SK-N-SH treated with all-trans-retinoic acid at 6 μM for 48 hours (cell line): ENCODE measurements at regions not wholly inside any gene's neighbourhood (a gene's known extent, or its start where the extent isn't known, plus 50 kb on each side); places are given as distances from the start of the nearest gene placed in this dataset.
A peak's percentile ranks its signal among the peaks of the same experiment; 100 is the strongest.

Experiments used
- ATAC-seq: fragments of 200-7000 bp; cut with Tn5 transposase; 3 replicates; pipeline ENCODE4 v1.9.1; 2020; ENCODE audit warnings: mild to moderate bottlenecking, moderate library complexity
- ARNTL ChIP-seq: fragments of 450-650 bp; formaldehyde crosslinking; IDR thresholded peaks from 2 replicates; pipeline ENCODE4 v1.5.0; 2020; ENCODE audit warnings: low read depth, mild to moderate bottlenecking, moderate library complexity, borderline replicate concordance
- BACH2 ChIP-seq: fragments of 250-450 bp; sonication (Bioruptor Pico); IDR thresholded peaks from 2 replicates; pipeline ENCODE4 v1.9.0; 2021; ENCODE audit warnings: mild to moderate bottlenecking, borderline replicate concordance
- CSDC2 ChIP-seq: fragments of 250-450 bp; sonication (Bioruptor Pico); IDR thresholded peaks from 2 replicates; pipeline ENCODE4 v1.5.0; 2020; ENCODE audit warnings: mild to moderate bottlenecking, moderate library complexity
- ESRRG ChIP-seq: fragments of 250-450 bp; sonication (Bioruptor Pico); IDR thresholded peaks from 2 replicates; pipeline ENCODE4 v1.6.1; 2021; ENCODE audit warnings: mild to moderate bottlenecking
- GLIS3 ChIP-seq: fragments of 250-450 bp; sonication (Bioruptor Pico); IDR thresholded peaks from 2 replicates; pipeline ENCODE4 v1.5.0; 2020; ENCODE audit warnings: mild to moderate bottlenecking, moderate library complexity
- ISL1 ChIP-seq: fragments of 250-450 bp; sonication (Bioruptor Pico); IDR thresholded peaks from 2 replicates; pipeline ENCODE4 v2.1.2; 2022; ENCODE audit warnings: mild to moderate bottlenecking, moderate library complexity
- OSR1 ChIP-seq: fragments of 250-450 bp; sonication (Bioruptor Pico); IDR thresholded peaks from 2 replicates; pipeline ENCODE4 v1.8.0; 2022; ENCODE audit warnings: moderate library complexity, mild to moderate bottlenecking, inconsistent platforms
- PPARA ChIP-seq: fragments of 250-450 bp; sonication (Bioruptor Pico); IDR thresholded peaks from 2 replicates; pipeline ENCODE4 v1.5.0; 2020; ENCODE audit warnings: mild to moderate bottlenecking, borderline replicate concordance
- RARB ChIP-seq: fragments of 250-450 bp; sonication (Bioruptor Pico); IDR thresholded peaks from 2 replicates; pipeline ENCODE4 v1.8.0; 2021; ENCODE audit warnings: mild to moderate bottlenecking, moderate library complexity
- SNAI2 ChIP-seq: fragments of 250-450 bp; sonication (Bioruptor Pico); IDR thresholded peaks from 2 replicates; pipeline ENCODE4 v1.5.0; 2020; ENCODE audit warnings: mild to moderate bottlenecking, moderate library complexity
- TCF4 ChIP-seq: fragments of 250-450 bp; sonication (Bioruptor Pico); IDR thresholded peaks from 2 replicates; pipeline ENCODE4 v1.8.0; 2021; ENCODE audit warnings: mild to moderate bottlenecking, moderate library complexity, borderline replicate concordance
- TOX ChIP-seq: fragments of 250-450 bp; sonication (Bioruptor Pico); IDR thresholded peaks from 2 replicates; pipeline ENCODE4 v1.8.0; 2021; ENCODE audit warnings: mild to moderate bottlenecking, moderate library complexity, borderline replicate concordance
- ZC3H10 ChIP-seq: fragments of 250-450 bp; sonication (Bioruptor Pico); IDR thresholded peaks from 2 replicates; pipeline ENCODE4 v1.5.1; 2021; ENCODE audit warnings: mild to moderate bottlenecking, moderate library complexity
- ZFP3 ChIP-seq: fragments of 250-450 bp; sonication (Bioruptor Pico); IDR thresholded peaks from 2 replicates; pipeline ENCODE4 v1.5.0; 2020; ENCODE audit warnings: mild to moderate bottlenecking, moderate library complexity
- ZFP30 ChIP-seq: fragments of 450-650 bp; formaldehyde crosslinking; IDR thresholded peaks from 2 replicates; pipeline ENCODE4 v1.5.0; 2022; ENCODE audit warnings: mild to moderate bottlenecking, moderate library complexity
- ZNF565 ChIP-seq: fragments of 450-650 bp; formaldehyde crosslinking; conservative IDR thresholded peaks from 2 replicates; pipeline ENCODE4 v1.5.0; 2020; ENCODE audit warnings: low read depth, mild to moderate bottlenecking, moderate library complexity
- ZNF70 ChIP-seq: fragments of 450-650 bp; formaldehyde crosslinking; IDR thresholded peaks from 2 replicates; pipeline ENCODE4 v1.5.0; 2020; ENCODE audit warnings: mild to moderate bottlenecking, moderate library complexity
- ZNF8 ChIP-seq: fragments of 450-650 bp; formaldehyde crosslinking; IDR thresholded peaks from 2 replicates; pipeline ENCODE4 v1.5.0; 2020; ENCODE audit warnings: mild to moderate bottlenecking, moderate library complexity
- TF ChIP-seq, protein P1 (sequence below): fragments of 250-450 bp; sonication (Bioruptor Pico); IDR thresholded peaks from 2 replicates; pipeline ENCODE4 v1.8.0; 2020; ENCODE audit warnings: mild to moderate bottlenecking, moderate library complexity, borderline replicate concordance
- TF ChIP-seq, protein P2 (sequence below): fragments of 250-450 bp; sonication (Bioruptor Pico); IDR thresholded peaks from 2 replicates; pipeline ENCODE4 v1.5.1; 2020; ENCODE audit warnings: low read depth, mild to moderate bottlenecking, moderate library complexity
- TF ChIP-seq, protein P3 (sequence below): fragments of 250-450 bp; sonication (Bioruptor Pico); IDR thresholded peaks from 2 replicates; pipeline ENCODE4 v1.5.1; 2021; ENCODE audit warnings: mild to moderate bottlenecking, moderate library complexity
- TF ChIP-seq, protein P4 (sequence below): fragments of 250-450 bp; sonication (Bioruptor Pico); IDR thresholded peaks from 2 replicates; pipeline ENCODE4 v1.5.0; 2020; ENCODE audit warnings: mild to moderate bottlenecking, moderate library complexity
- TF ChIP-seq, protein P5 (sequence below): fragments of 250-450 bp; sonication (Bioruptor Pico); IDR thresholded peaks from 2 replicates; pipeline ENCODE4 v1.8.0; 2021; ENCODE audit warnings: low read depth, mild to moderate bottlenecking, moderate library complexity, borderline replicate concordance

DNA sequence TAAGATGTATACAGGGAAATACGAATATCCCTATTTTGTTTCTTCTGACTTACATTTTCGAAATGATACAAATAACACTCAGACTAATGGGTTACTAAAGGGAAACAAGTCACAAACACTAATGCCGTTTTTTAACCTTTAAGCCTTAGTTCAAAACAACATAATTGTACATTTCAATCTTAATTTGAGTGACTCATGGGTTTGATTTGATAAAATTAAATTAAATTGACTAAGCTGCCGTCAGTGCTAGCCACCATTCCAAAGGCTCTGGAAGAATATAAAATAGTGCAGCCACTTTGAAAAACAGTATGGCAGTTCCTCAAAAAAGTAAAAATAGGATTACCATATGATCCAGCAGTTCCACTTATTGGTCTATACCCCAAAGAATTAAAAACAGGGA is 133.8 kb upstream of the NT5C1B start:
- ATAC-seq = peak; percentile 15; the same call in 1 of the 3 replicates
- TF ChIP-seq ZNF70 (CRISPR knock-in tag) = no peak
- no peak for TF ChIP-seq BACH2
- TF ChIP-seq, protein P1, sequence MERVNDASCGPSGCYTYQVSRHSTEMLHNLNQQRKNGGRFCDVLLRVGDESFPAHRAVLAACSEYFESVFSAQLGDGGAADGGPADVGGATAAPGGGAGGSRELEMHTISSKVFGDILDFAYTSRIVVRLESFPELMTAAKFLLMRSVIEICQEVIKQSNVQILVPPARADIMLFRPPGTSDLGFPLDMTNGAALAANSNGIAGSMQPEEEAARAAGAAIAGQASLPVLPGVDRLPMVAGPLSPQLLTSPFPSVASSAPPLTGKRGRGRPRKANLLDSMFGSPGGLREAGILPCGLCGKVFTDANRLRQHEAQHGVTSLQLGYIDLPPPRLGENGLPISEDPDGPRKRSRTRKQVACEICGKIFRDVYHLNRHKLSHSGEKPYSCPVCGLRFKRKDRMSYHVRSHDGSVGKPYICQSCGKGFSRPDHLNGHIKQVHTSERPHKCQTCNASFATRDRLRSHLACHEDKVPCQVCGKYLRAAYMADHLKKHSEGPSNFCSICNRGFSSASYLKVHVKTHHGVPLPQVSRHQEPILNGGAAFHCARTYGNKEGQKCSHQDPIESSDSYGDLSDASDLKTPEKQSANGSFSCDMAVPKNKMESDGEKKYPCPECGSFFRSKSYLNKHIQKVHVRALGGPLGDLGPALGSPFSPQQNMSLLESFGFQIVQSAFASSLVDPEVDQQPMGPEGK (CRISPR knock-in tag) = peak; percentile 50; the same call in 1 of the 2 replicates
- TF ChIP-seq ZFP30 (CRISPR knock-in tag) = no peak
- TF ChIP-seq RARB = no peak
- TF ChIP-seq, protein P2, sequence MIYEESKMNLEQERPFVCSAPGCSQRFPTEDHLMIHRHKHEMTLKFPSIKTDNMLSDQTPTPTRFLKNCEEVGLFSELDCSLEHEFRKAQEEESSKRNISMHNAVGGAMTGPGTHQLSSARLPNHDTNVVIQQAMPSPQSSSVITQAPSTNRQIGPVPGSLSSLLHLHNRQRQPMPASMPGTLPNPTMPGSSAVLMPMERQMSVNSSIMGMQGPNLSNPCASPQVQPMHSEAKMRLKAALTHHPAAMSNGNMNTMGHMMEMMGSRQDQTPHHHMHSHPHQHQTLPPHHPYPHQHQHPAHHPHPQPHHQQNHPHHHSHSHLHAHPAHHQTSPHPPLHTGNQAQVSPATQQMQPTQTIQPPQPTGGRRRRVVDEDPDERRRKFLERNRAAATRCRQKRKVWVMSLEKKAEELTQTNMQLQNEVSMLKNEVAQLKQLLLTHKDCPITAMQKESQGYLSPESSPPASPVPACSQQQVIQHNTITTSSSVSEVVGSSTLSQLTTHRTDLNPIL = peak; percentile 47
- peak; percentile 78; the same call in 1 of the 2 replicates for TF ChIP-seq GLIS3 (CRISPR knock-in tag)
- TF ChIP-seq PPARA (CRISPR knock-in tag) = no peak
- 0 out of 2 replicates have a peak, but pooled peaks have one; percentile 74 for TF ChIP-seq ZFP3 (CRISPR knock-in tag)
- no peak for TF ChIP-seq OSR1 (CRISPR knock-in tag)
- no peak; the same call in 1 of the 2 replicates for TF ChIP-seq ZC3H10
- TF ChIP-seq, protein P3, sequence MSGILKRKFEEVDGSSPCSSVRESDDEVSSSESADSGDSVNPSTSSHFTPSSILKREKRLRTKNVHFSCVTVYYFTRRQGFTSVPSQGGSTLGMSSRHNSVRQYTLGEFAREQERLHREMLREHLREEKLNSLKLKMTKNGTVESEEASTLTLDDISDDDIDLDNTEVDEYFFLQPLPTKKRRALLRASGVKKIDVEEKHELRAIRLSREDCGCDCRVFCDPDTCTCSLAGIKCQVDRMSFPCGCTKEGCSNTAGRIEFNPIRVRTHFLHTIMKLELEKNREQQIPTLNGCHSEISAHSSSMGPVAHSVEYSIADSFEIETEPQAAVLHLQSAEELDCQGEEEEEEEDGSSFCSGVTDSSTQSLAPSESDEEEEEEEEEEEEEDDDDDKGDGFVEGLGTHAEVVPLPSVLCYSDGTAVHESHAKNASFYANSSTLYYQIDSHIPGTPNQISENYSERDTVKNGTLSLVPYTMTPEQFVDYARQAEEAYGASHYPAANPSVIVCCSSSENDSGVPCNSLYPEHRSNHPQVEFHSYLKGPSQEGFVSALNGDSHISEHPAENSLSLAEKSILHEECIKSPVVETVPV (CRISPR knock-in tag) = 0 out of 2 replicates have a peak, but pooled peaks have one; percentile 22
- no peak for TF ChIP-seq TOX (CRISPR knock-in tag)
- no peak for TF ChIP-seq ARNTL
- 0 out of 2 replicates have a peak, but pooled peaks have one; percentile 74 for TF ChIP-seq CSDC2 (CRISPR knock-in tag)
- peak; percentile 89 for TF ChIP-seq ISL1 (CRISPR knock-in tag)
- TF ChIP-seq, protein P4, sequence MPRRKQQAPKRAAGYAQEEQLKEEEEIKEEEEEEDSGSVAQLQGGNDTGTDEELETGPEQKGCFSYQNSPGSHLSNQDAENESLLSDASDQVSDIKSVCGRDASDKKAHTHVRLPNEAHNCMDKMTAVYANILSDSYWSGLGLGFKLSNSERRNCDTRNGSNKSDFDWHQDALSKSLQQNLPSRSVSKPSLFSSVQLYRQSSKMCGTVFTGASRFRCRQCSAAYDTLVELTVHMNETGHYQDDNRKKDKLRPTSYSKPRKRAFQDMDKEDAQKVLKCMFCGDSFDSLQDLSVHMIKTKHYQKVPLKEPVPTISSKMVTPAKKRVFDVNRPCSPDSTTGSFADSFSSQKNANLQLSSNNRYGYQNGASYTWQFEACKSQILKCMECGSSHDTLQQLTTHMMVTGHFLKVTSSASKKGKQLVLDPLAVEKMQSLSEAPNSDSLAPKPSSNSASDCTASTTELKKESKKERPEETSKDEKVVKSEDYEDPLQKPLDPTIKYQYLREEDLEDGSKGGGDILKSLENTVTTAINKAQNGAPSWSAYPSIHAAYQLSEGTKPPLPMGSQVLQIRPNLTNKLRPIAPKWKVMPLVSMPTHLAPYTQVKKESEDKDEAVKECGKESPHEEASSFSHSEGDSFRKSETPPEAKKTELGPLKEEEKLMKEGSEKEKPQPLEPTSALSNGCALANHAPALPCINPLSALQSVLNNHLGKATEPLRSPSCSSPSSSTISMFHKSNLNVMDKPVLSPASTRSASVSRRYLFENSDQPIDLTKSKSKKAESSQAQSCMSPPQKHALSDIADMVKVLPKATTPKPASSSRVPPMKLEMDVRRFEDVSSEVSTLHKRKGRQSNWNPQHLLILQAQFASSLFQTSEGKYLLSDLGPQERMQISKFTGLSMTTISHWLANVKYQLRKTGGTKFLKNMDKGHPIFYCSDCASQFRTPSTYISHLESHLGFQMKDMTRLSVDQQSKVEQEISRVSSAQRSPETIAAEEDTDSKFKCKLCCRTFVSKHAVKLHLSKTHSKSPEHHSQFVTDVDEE (CRISPR knock-in tag) = no peak; the same call in 1 of the 2 replicates
- TF ChIP-seq ZNF565 (CRISPR knock-in tag) = no peak
- TF ChIP-seq, protein P5, sequence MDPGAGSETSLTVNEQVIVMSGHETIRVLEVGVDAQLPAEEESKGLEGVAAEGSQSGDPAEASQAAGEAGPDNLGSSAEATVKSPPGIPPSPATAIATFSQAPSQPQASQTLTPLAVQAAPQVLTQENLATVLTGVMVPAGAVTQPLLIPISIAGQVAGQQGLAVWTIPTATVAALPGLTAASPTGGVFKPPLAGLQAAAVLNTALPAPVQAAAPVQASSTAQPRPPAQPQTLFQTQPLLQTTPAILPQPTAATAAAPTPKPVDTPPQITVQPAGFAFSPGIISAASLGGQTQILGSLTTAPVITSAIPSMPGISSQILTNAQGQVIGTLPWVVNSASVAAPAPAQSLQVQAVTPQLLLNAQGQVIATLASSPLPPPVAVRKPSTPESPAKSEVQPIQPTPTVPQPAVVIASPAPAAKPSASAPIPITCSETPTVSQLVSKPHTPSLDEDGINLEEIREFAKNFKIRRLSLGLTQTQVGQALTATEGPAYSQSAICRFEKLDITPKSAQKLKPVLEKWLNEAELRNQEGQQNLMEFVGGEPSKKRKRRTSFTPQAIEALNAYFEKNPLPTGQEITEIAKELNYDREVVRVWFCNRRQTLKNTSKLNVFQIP (CRISPR knock-in tag) = no peak
- TF ChIP-seq ESRRG (CRISPR knock-in tag) = no peak
- TF ChIP-seq SNAI2 = peak; percentile 48; the same call in 1 of the 2 replicates
- no peak; the same call in 1 of the 2 replicates for TF ChIP-seq TCF4
- no peak for TF ChIP-seq ZNF8

DNA sequence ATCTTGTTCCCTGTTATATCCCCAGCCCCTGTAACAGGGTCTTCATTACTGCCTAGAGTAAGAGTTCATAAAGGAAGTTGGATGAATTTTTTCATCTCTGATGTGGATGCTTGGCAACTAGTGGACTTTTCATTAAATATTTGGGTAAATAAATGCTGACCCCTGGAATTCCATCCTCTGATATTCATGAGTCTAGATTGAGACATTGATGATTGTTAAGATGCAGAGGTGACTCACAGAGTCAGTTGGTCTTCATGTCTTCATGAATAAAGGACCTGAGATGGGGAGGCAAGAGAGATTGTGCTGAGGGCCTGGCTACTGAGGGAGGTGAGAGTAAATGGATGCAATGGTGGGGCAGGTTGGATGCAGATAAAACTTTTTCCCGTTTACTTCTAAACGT is 132.7 kb upstream of the NT5C1B start:
- peak; percentile 5; the same call in 1 of the 3 replicates for ATAC-seq

More for the DNA sequence above, 132.7 kb upstream of the NT5C1B start:
- TF ChIP-seq RARB (no peak), OSR1 (CRISPR knock-in tag) (no peak), ZNF70 (CRISPR knock-in tag) (no peak), ARNTL (no peak), TCF4 (no peak), SNAI2 (no peak), GLIS3 (CRISPR knock-in tag) (no peak), ISL1 (CRISPR knock-in tag) (no peak)
- TF ChIP-seq, protein P1 (CRISPR knock-in tag) = no peak
- TF ChIP-seq, protein P5 (CRISPR knock-in tag) = no peak
- TF ChIP-seq, protein P2 = no peak
- TF ChIP-seq, all 23 proteins: peak for 0
